T-helper 22 cell (primary cell): ENCODE measurements at regions not wholly inside any gene's neighbourhood (a gene's known extent, or its start where the extent isn't known, plus 50 kb on each side); places are given as distances from the start of the nearest gene placed in this dataset.
"Not testable (repeated sequence)": the region's sequence is repeated elsewhere in the genome, so short reads cannot be mapped to it uniquely, and the experiment has no call there.

ENCODE experiments used
- DNase-seq: peaks from one replicate; pipeline ENCODE4 v3.0.0-alpha.2; 2020; ENCODE audit warnings: low read depth

- DNase-seq, result no peak
Observed at GRCh38 chr5:19233573-19233972, 754.4 kb downstream of the CDH18 start.

DNA sequence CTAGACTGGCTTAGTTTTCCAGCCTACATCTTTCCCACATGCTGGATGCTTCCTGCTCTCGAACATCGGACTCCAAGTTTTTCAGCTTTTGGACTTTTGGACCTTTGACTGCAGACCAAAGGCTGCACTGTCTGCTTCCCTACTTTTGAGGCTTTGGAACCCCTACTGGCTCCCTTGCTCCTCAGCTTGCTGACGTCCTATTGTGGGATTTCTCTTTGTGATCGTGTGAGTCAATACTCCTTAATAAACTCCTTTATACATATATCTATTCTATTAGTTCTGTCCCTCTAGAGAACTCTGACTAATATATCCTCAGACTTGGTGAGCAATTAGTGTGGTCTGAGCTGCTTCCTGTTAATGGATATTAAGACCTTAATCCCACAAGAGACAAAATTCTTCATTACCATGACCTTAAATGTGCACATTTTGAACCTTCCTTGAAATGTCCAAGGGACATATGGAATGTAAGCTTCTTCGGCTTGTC, 752.9 kb downstream of the CDH18 start:
- DNase-seq, result no peak

- DNase-seq, result no peak
Observed at GRCh38 chr5:19240170-19240569, 747.8 kb downstream of the CDH18 start.

DNA sequence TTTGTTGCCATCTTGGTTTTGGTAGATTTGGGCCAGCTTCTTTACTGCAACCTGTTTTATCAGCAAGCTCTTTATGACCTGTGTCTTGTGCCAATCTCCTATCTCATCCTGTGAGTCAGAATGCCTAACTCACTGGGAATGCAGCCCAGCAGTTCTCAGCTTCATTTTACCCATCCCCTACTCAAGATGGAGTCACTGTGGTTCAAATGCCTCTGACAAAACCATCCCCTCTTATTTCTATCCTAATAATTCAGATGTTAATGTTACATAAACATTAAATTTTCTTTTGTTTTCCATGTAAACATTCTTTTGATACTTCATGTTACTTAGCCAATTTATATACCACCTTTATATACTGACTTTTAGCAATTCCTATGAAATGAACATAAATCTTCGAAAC, 746.3 kb downstream of the CDH18 start:
- DNase-seq, result no peak

- DNase-seq, result not testable (repeated sequence)
Observed at GRCh38 chr5:19246191-19246590, 741.8 kb downstream of the CDH18 start.

DNA sequence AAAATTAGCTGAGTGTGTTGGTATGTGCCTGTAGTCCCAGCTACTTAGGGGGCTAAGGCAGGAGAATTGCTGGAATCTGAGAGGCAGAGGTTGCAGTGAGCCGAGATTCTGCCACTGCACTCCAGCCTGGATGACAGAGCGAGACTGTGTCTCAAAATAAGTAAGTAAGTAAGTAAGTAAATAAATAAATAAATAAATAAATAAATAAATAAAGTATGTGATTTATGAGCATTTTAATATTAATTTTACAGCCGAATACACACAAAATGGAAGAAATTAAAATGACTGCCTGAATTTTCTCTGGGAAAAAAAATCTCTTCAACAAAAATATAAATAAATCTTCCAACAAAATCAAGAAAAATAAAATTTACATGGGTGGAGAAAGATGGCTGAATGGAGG, 740.7 kb downstream of the CDH18 start:
- no peak for DNase-seq

- no peak for DNase-seq
Observed at GRCh38 chr5:19256036-19256435, 732.0 kb downstream of the CDH18 start.

DNA sequence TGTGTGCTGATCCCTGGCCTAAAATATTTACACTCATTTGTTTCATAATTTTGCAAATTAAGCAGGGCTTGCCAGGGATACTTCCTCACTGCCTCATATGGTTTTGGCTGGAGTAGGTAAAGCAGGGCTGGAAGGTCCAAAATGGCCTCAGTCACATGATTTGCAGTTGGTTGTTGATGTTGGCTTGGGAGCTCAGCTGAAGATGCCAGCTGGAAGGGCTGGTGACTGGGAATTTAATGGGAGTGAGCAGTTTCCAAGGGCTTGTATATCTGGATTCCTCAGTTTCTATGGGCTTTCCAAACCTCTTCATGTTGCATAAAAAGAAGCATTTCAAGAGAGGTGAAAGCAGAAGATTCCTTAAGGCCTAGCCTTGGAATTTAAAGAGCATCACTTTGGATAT, 729.3 kb downstream of the CDH18 start:
- no peak for DNase-seq

GRCh38 chr5:19261879-19262278, 726.1 kb downstream of the CDH18 start:
- no peak for DNase-seq

GRCh38 chr5:19264821-19265220, 723.2 kb downstream of the CDH18 start:
- DNase-seq, result no peak

DNA sequence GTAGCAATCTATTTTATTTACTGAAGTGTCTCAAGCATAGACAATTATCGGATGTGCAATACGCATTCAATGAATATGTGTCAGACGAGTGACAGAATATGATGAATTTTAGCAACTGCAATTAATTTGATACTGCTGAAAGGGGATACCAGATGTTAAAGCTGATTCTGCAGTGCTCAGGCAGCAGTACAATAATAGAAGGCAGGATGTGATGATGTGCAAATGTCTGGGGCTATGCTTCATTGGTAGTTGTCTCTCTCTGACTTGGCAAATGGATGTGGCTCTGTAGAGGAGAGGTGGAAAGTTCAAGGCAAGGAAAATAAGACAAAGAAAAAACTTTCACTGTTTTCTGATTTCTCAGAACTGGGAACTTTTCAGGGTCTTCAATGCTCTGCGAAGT, 721.2 kb downstream of the CDH18 start:
- no peak for DNase-seq

DNA sequence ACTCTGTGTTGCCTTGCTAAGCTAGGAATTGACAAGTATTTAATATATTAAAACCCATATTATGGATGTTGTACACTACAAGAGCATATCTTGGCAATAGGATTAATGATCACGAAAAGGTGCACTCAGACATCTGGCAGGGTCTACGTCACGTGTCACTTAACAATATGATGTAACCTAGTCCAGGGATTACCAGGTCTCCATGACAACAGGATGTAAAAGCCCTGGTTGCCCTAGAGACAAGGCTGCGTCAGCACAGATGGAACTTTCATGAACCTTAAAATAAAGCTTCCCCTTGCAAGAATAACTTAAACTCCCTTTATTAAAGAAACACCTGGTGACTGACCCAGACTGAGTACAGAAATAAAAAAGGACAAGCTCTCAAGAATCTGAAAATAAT, 717.8 kb downstream of the CDH18 start:
- DNase-seq, result no peak

GRCh38 chr5:19274578-19274977, 713.4 kb downstream of the CDH18 start:
- DNase-seq, result no peak

DNA sequence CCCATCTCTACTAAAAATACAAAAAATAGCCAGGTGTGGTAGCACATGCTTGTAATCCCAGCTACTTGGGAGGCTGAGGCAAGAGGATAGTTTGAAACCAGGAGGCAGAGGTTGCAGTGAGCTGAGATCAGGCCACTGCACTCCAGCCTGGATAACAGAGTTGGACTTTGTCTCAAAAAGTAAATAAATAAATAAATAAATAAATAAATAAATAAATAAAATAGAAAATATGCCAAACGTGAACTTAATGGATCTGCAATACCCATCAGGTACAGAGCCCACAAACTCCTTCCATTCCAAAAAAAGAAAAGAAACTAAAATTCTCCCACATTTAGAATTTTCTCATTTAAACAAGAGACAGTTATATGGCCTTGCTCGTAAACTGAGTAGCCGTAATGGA, 702.7 kb downstream of the CDH18 start:
- DNase-seq, result no peak

DNA sequence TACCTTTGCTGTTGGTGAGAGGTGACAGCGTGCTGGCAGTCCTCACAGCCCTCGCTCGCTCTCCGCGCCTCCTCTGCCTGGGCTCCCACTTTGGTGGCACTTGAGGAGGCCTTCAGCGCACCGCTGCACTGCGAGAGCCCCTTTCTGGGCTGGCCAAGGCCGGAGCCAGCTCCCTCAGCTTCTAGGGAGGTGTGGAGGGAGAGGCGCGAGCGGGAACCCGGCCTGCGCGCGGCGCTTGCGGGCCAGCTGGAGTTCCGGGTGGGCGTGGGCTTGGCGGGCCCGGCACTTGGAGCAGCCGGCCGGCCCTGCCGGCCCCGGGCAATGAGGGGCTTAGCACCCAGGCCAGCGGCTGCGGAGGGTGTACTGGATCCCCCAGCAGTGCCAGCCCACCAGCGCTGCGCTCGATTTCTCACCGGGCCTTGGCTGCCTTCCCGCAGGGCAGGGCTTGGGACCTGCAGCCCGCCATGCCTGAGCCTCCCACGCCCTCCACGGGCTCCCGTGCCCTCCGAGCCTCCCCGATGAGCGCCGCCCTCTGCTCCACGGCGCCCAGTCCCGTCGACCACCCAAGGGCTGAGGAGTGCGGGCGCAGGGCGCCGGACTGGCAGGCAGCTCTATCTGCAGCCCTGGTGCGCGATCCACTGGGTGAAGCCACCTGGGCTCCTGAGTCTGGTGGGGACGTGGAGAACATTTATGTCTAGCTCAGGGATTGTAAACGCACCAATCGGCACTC, 700.3 kb downstream of the CDH18 start:
- DNase-seq, result not testable (repeated sequence)

DNA sequence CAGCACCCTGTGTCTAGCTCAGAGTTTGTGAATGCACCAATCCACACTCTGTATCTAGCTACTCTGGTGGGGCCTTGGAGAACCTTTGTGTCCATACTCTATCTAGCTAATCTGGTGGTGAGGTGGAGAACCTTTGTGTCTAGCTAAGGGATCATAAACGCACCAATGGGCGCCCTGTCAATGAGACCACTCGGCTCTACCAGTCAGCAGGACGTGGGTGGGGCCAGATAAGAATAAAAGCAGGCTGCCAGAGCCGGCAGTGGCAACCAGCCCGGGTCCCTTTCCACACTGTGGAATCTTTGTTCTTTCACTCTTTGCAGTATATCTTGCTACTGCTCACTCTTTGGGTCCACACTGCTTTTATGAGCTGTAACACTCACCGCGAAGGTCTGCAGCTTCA, 699.7 kb downstream of the CDH18 start:
- DNase-seq, result not testable (repeated sequence)

DNA sequence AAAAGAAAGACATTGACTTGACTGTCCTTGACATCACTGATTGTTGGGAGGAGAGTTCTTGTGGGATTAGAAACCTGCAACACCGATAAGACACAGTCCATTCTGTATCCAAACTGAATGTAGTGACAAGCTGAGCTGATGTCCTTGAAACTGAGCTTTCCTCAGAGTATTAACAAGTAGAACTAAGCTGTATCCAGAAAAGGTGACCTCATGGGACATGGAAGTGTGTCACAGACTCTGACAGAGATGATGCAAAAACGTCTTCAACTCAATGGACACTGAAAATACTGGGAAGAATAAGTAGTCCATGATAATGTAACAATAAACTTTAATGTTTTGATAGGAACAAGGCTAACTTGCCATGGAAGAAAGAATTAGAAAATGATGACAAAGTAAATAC, 690.1 kb downstream of the CDH18 start:
- DNase-seq, result no peak

DNA sequence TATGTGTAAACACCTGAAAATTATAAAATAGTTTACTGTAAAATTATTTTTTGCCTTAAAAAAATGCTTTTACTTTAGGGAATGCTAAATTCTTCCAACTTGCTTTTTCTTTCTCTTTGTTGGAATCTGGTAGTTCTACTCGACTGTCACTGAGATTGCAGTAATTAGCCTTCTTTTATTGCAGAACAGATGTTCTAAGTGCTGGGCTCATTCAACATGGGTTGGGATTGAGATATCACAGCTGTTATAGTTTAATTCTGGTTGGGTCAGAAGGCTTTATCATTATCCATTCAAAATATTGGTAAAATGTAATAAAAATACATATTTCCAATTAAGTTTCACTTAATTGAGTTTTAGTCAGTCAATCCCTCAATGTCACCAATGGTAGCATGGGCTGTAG, 686.7 kb downstream of the CDH18 start:
- DNase-seq, result no peak

GRCh38 chr5:19314840-19315239, 673.2 kb downstream of the CDH18 start:
- DNase-seq, result no peak

GRCh38 chr5:19319252-19319651, 668.7 kb downstream of the CDH18 start:
- DNase-seq, result no peak

DNA sequence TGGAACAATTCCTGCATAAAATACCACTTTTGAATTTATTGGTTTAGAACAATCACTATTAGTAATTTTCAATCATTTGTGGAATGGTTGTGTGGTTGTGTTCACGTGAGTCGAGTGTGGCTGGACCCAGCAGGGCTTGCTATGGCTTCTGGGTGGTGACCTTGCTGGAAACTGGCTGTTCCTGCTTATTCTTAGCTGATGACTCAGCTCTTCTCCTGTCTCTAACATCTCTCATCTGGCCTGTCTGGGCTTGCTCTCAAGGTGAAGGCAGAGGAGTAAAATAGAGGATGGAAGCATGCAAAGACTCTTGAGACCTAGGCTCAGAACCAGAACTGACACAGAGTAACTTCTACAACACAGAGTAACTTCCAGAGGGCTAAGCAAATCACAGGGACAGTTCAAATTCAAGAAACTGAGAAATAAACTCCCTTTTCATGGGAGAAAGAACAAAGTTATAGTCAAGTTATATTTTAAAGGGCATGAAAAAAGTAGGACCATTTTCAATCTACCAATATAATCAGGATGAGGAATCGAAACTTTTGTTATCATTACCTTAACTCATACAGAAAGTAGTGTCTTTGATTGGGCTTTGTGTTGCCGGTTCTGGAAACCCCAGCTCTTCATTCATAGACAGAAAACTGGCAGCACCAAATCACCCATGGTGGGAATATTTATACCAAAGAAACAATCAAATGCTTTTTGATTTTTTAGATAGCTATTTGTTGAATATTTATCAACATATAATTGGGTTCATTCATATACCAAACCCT, 665.1 kb downstream of the CDH18 start:
- no peak for DNase-seq

DNA sequence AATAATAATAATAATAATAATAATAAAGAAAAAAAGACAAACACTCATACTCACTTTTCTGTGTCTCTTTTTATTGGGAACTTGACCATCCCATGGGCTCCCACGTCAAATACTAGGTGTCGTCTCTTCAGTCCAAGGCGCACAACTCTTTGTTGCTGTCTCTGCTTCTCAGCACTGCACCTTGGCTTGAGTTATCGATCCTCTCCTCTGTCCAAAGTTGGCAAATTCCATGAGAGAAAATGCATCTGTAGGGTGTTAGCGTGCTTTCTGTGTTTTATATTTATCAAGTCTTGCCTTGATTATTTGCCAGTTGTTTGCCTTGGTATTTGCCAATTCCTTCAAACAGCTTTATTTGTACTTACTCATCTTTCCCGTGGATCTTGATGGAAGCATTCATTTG, 653.7 kb downstream of the CDH18 start:
- DNase-seq, result no peak

DNA sequence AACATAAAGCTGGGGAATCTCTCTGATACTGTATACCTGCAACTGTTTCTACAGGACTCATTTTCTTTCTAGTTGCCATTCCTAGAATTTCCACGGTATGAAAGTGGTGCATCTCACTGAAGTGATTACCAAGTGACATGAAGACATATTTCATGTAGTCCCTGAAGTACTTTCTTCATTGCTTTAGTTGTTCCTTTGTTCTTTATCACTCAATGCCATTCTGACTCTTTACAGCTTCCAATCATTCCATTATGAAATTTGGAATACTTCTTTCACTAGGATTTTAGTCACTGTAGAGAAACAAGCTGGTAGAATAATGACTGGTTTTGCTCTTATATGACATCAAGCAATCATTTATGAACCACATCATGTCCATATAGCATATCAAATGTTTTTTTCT, 645.1 kb downstream of the CDH18 start:
- DNase-seq, result no peak

DNA sequence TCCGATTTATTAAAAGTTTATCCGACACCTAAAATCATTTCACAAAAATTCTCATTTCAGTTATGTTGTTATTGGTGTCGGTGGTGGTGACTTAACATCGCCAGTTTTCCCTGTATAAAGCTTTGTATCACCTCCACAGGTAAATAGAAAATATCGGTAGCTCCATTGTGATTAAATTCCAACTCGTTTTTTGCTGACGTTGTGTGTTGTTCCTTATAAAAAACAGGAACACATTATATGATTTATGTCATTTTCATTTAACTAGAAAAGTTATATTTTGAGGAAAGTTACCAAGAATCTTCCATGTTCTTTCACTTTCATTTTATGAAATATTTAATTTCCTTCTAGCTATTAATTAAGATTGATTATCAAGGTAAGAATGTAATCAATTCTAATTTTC, 635.9 kb downstream of the CDH18 start:
- DNase-seq, result no peak
